ENCODE measurements at regions not wholly inside any gene's neighbourhood (a gene's known extent, or its start where the extent isn't known, plus 50 kb on each side); places are given as distances from the start of the nearest gene placed in this dataset.

DNA sequence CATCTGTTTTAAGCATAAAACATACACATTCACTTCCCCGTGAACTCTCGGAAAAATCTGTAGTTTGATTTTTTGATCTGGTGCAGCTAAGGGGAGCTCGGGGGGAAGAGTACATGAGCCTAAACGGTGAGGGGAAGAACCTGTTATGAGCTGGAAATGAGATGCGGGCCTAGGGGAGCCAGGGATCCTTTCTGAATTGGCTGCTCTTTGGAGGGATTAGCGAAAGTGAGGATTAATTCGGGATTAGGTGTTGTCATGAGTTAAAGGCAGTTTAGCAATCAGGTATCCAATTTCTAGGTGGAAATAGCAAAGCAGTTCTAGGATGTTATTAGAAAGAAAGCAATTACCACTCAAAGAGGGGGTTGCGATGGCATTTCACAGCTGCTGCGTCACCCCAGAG lies 51.1 kb upstream of the ADARB2 start:
- TF ChIP-seq POLR2AphosphoS5 (IDR thresholded peaks at IDR 0.05; ENCODE audit: low read depth, low read length) (no peak), POLR2A (IDR thresholded peaks at IDR 0.05; ENCODE audit: low read depth, low read length) (no peak)

All from GM12892 (cell line).